PFSK-1 (cell line): ENCODE measurements at regions not wholly inside any gene's neighbourhood (a gene's known extent, or its start where the extent isn't known, plus 50 kb on each side); places are given as distances from the start of the nearest gene placed in this dataset.

Experiments
- FOXP2 ChIP-seq: optimal IDR thresholded peaks from 2 replicates; pipeline ENCODE3; 2011; ENCODE audit warnings: borderline replicate concordance, control low read depth, inconsistent platforms; ENCODE audit not compliant: insufficient read depth; ENCODE audit errors: extremely low read length, extremely low read depth
- POLR2AphosphoS5 ChIP-seq: IDR thresholded peaks from 2 replicates; pipeline ENCODE4 v1.6.1; 2012; ENCODE audit warnings: low read depth, mild to moderate bottlenecking, control low read depth, low read length, moderate library complexity
- REST ChIP-seq, 2 experiments: IDR thresholded peaks; 2 replicates each; pipeline versions ENCODE4 v1.6.1 to v1.8.0; 2011 to 2012; ENCODE audit warnings: low read depth in 2 of 2, low read length in 2 of 2, control low read depth in 1 of 2, inconsistent platforms in 1 of 2, mild to moderate bottlenecking in 1 of 2, moderate library complexity in 1 of 2; ENCODE audit not compliant: insufficient read depth in 1 of 2
- SIN3A ChIP-seq: IDR thresholded peaks from 2 replicates; pipeline ENCODE4 v1.6.1; 2012; ENCODE audit warnings: mild to moderate bottlenecking, low read length, moderate library complexity, borderline replicate concordance; ENCODE audit not compliant: insufficient read depth
- TAF1 ChIP-seq: IDR thresholded peaks from 2 replicates; pipeline ENCODE4 v1.6.1; 2012; ENCODE audit warnings: low read length, control low read depth, borderline replicate concordance; ENCODE audit not compliant: insufficient read depth

DNA sequence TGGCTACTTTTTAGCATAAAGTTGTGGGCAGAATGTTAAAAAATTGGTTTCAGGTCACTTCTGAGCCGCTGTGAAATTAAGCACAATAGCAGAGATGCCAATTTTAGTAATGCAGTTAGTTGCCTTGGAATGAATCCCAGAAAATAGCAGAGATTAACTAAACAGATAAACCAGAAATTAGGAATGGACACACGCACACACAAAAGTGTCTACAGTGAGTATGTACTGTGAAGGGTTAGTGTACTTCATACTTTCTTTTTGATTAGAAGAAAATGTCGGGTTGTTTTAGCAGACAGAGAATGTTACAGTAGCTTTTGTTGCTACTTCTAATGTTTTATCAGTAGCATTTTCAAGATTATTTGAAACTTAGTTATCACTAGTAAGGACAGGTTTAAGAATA, 106.7 kb downstream of the LEPR start:
- TF ChIP-seq TAF1, result peak; percentile 66; the same call in 1 of the 2 replicates
- no peak for TF ChIP-seq POLR2AphosphoS5
- TF ChIP-seq REST (IDR thresholded peaks at IDR 0.05; ENCODE audit: insufficient read depth in 1 of 2, low read depth in 2 of 2, low read length in 2 of 2), result 0 out of 4 replicates have a peak, but pooled peaks of 1 of the 2 experiments have one; percentile 10

GRCh38 chr1:65527707-65528503, 107.4 kb downstream of the LEPR start:
- TF ChIP-seq FOXP2 (no peak), TAF1 (no peak), POLR2AphosphoS5 (no peak), REST (IDR thresholded peaks at IDR 0.05; ENCODE audit: insufficient read depth in 1 of 2, low read depth in 2 of 2, low read length in 2 of 2) (no peak), SIN3A (no peak)

GRCh38 chr1:65531972-65532570, 111.6 kb downstream of the LEPR start:
- no peak for TF ChIP-seq SIN3A
- TF ChIP-seq FOXP2, result no peak
- no peak for TF ChIP-seq REST (IDR thresholded peaks at IDR 0.05; ENCODE audit: insufficient read depth in 1 of 2, low read depth in 2 of 2, low read length in 2 of 2)
- no peak for TF ChIP-seq TAF1
- TF ChIP-seq POLR2AphosphoS5, result no peak

GRCh38 chr1:65535981-65536380, 115.5 kb downstream of the LEPR start:
- no peak for TF ChIP-seq REST (IDR thresholded peaks at IDR 0.05; ENCODE audit: insufficient read depth in 1 of 2, low read depth in 2 of 2, low read length in 2 of 2)
- TF ChIP-seq POLR2AphosphoS5, result no peak
- TF ChIP-seq SIN3A, result no peak
- TF ChIP-seq FOXP2, result no peak
- TF ChIP-seq TAF1, result no peak
